GM23338 (cell line): ENCODE measurements at regions not wholly inside any gene's neighbourhood (a gene's known extent, or its start where the extent isn't known, plus 50 kb on each side); places are given as distances from the start of the nearest gene placed in this dataset.

ENCODE experiments used
- ATAC-seq: fragments of 200-7000 bp; cut with Tn5 transposase; 3 replicates; pipeline ENCODE4 v1.9.1; 2020
- DNase-seq: peaks from one replicate; pipeline ENCODE4 v3.0.0-alpha.2; 2015; ENCODE audit warnings: low spot score
- H2AFZ ChIP-seq: fragments of 200-600 bp; sonication (generic); 2 replicates; pipeline ENCODE4 v1.8.0; 2016; ENCODE audit warnings: antibody characterized with exemption, mild to moderate bottlenecking, moderate library complexity
- H3F3A ChIP-seq: fragments of 200-600 bp; sonication (generic); replicated peaks from 2 replicates; pipeline ENCODE4 v1.8.0; 2017; ENCODE audit warnings: antibody characterized with exemption, mixed run types, low read depth
- H3K27ac ChIP-seq: fragments of 200-600 bp; sonication (generic); 2 replicates; pipeline ENCODE4 v1.6.1; 2016; ENCODE audit warnings: low read depth
- H3K27me3 ChIP-seq: fragments of 200-600 bp; sonication (generic); 2 replicates; pipeline ENCODE4 v1.8.0; 2016; ENCODE audit warnings: mild to moderate bottlenecking, mixed run types, moderate library complexity; ENCODE audit not compliant: insufficient read depth
- H3K36me3 ChIP-seq: fragments of 200-600 bp; sonication (generic); 2 replicates; pipeline ENCODE4 v1.8.0; 2016; ENCODE audit warnings: mild to moderate bottlenecking; ENCODE audit not compliant: insufficient read depth
- H3K4me1 ChIP-seq: fragments of 200-600 bp; sonication (generic); 2 replicates; pipeline ENCODE4 v1.8.0; 2016; ENCODE audit warnings: mild to moderate bottlenecking, moderate library complexity; ENCODE audit not compliant: insufficient read depth
- H3K4me2 ChIP-seq: fragments of 200-600 bp; sonication (generic); 2 replicates; pipeline ENCODE4 v1.7.1; 2017; ENCODE audit warnings: mixed run types
- H3K4me3 ChIP-seq: fragments of 200-600 bp; sonication (generic); 2 replicates; pipeline ENCODE4 v1.6.1; 2016; ENCODE audit warnings: mixed run types
- H3K79me2 ChIP-seq: fragments of 200-600 bp; sonication (generic); replicated peaks from 2 replicates; pipeline ENCODE4 v1.8.0; 2017; ENCODE audit warnings: mild to moderate bottlenecking; ENCODE audit not compliant: insufficient read depth
- H3K9me2 ChIP-seq: fragments of 200-600 bp; sonication (generic); 2 replicates; pipeline ENCODE4 v1.8.0; 2017; ENCODE audit not compliant: insufficient read depth
- H4K20me1 ChIP-seq: fragments of 200-600 bp; sonication (generic); replicated peaks from 2 replicates; pipeline ENCODE4 v1.8.0; 2017; ENCODE audit warnings: mild to moderate bottlenecking; ENCODE audit not compliant: insufficient read depth
- H3K27ac Mint-ChIP-seq: 2 replicates; pipeline ENCODE4 v1.8.0; 2020; ENCODE audit warnings: inconsistent platforms, mild to moderate bottlenecking, moderate library complexity, mixed read lengths
- H3K27me3 Mint-ChIP-seq: 3 replicates; pipeline ENCODE4 v1.8.0; 2022; ENCODE audit warnings: low read depth, mild to moderate bottlenecking, moderate library complexity, mixed read lengths, inconsistent platforms; ENCODE audit not compliant: insufficient read depth, poor library complexity
- H3K36me3 Mint-ChIP-seq: 3 replicates; pipeline ENCODE4 v1.8.0; 2021; ENCODE audit warnings: low read depth, mild to moderate bottlenecking, inconsistent platforms, moderate library complexity, mixed read lengths
- H3K4me1 Mint-ChIP-seq: 3 replicates; pipeline ENCODE4 v1.8.0; 2020; ENCODE audit warnings: mild to moderate bottlenecking, inconsistent platforms, mixed read lengths
- H3K4me3 Mint-ChIP-seq: 3 replicates; pipeline ENCODE4 v1.8.0; 2021; ENCODE audit warnings: moderate library complexity, mild to moderate bottlenecking, inconsistent platforms, mixed read lengths
- H3K9me3 Mint-ChIP-seq: 3 replicates; pipeline ENCODE4 v1.8.0; 2020; ENCODE audit warnings: moderate library complexity, mild to moderate bottlenecking, inconsistent platforms, mixed read lengths
- CTCF ChIP-seq, 2 experiments: fragments of 200-600 bp in 1 of 2; sonication (generic) in 1 of 2; conservative IDR thresholded peaks; 2 replicates each; pipeline versions ENCODE4 v1.5.1 to v1.6.1; 2016 to 2017; ENCODE audit warnings: antibody characterized with exemption in 2 of 2, low read depth in 2 of 2, mild to moderate bottlenecking in 2 of 2, moderate library complexity in 1 of 2
- EZH2 ChIP-seq: fragments of 200-600 bp; sonication (generic); IDR thresholded peaks from one replicate; pipeline ENCODE4 v1.8.0; 2017; ENCODE audit warnings: antibody characterized with exemption, mild to moderate bottlenecking, low read depth; ENCODE audit not compliant: unreplicated experiment
- EZH2phosphoT487 ChIP-seq: fragments of 200-600 bp; sonication (generic); IDR thresholded peaks from one replicate; pipeline ENCODE4 v1.8.1; 2018; ENCODE audit warnings: antibody characterized with exemption; ENCODE audit not compliant: unreplicated experiment
- JUNB ChIP-seq: IDR thresholded peaks from one replicate; pipeline ENCODE4 v1.6.1; 2016; ENCODE audit warnings: antibody characterized with exemption; ENCODE audit not compliant: unreplicated experiment
- STAT1 ChIP-seq: IDR thresholded peaks from one replicate; pipeline ENCODE4 v1.6.1; 2016; ENCODE audit warnings: antibody characterized with exemption; ENCODE audit not compliant: unreplicated experiment
- ZNF462 ChIP-seq: fragments of 250-450 bp; sonication (Bioruptor Pico); IDR thresholded peaks from 2 replicates; pipeline ENCODE4 v1.5.0; 2020; ENCODE audit warnings: mild to moderate bottlenecking, moderate library complexity

GRCh38 chr13:73850104-73850873, 283.9 kb downstream of the KLF12 start (continued):
- no peak for TF ChIP-seq ZNF462
- no peak for TF ChIP-seq STAT1
- TF ChIP-seq EZH2phosphoT487 = no peak
- TF ChIP-seq EZH2 = no peak
- no peak for TF ChIP-seq JUNB

GRCh38 chr13:73849292-73849691, 284.9 kb downstream of the KLF12 start:
- Mint-ChIP-seq H3K36me3 (0 out of 3 replicates have a peak, but pooled peaks cover 3% of the 10 kb centered on the region), H3K9me3 (no peaks in the 10 kb centered on the region), H3K27ac (peak overlapping the region; percentile 95), H3K27me3 (no peaks in the 10 kb centered on the region), H3K4me1 (peaks cover 33% of the 10 kb centered on the region), H3K4me3 (peak overlapping the region; percentile 26; the same call in 1 of the 3 replicates)
- Histone ChIP-seq H3K27me3 (no peaks in the 10 kb centered on the region), H4K20me1 (no peaks in the 10 kb centered on the region), H3K9me2 (no peaks in the 10 kb centered on the region), H3K4me1 (peaks cover 13% of the 10 kb centered on the region), H3K4me2 (peak overlapping the region; percentile 28; the same call in 1 of the 2 replicates), H3K4me3 (no peak overlapping the region), H3K79me2 (no peaks in the 10 kb centered on the region), H3K36me3 (no peaks in the 10 kb centered on the region), H2AFZ (no peak overlapping the region), H3K27ac (no peak overlapping the region; the same call in 1 of the 2 replicates), H3F3A (no peaks in the 10 kb centered on the region)
- peak; percentile 86 for DNase-seq
- TF ChIP-seq CTCF (conservative IDR thresholded peaks at IDR 0.05; ENCODE audit: low read depth in 2 of 2) (peak; percentile 63 to 74), ZNF462 (no peak)
- peak; percentile 88 for ATAC-seq
